VCaP (cell line): ENCODE measurements at regions not wholly inside any gene's neighbourhood (a gene's known extent, or its start where the extent isn't known, plus 50 kb on each side); places are given as distances from the start of the nearest gene placed in this dataset.

Experiments
- H3K27ac ChIP-seq: fragments of 450-650 bp; 2 replicates; pipeline ENCODE4 v1.5.1; 2017
- CTCF ChIP-seq: fragments of 450-650 bp; conservative IDR thresholded peaks from 2 replicates; pipeline ENCODE4 v1.5.1; 2017; ENCODE audit warnings: mild to moderate bottlenecking, moderate library complexity

GRCh38 chr14:61627612-61628011, 67.7 kb upstream of the HIF1A start:
- H3K27ac ChIP-seq = no peak overlapping the region
- TF ChIP-seq CTCF = no peak

- no peak for TF ChIP-seq CTCF
These were observed 67.1 kb upstream of the HIF1A start for GRCh38 chr14:61628016-61628725.

GRCh38 chr14:61630399-61631044, 64.8 kb upstream of the HIF1A start:
- no peak for TF ChIP-seq CTCF
- H3K27ac ChIP-seq = peak overlapping the region; percentile 82

More at GRCh38 chr14:61628016-61628725, 67.1 kb upstream of the HIF1A start:
- no peak overlapping the region for H3K27ac ChIP-seq

- peak overlapping the region; percentile 82 for H3K27ac ChIP-seq
- no peak for TF ChIP-seq CTCF
These were observed 64.1 kb upstream of the HIF1A start for GRCh38 chr14:61631045-61631687.

GRCh38 chr14:61632401-61632800, 62.9 kb upstream of the HIF1A start:
- peak overlapping the region; percentile 82 for H3K27ac ChIP-seq
- no peak for TF ChIP-seq CTCF

- H3K27ac ChIP-seq = peak overlapping the region; percentile 82; the same call in 1 of the 2 replicates
- TF ChIP-seq CTCF = no peak
These were observed 62.5 kb upstream of the HIF1A start for GRCh38 chr14:61632807-61633206.

GRCh38 chr14:61636291-61636690, 59.0 kb upstream of the HIF1A start:
- TF ChIP-seq CTCF = no peak

More at GRCh38 chr14:61636291-61636690, 59.0 kb upstream of the HIF1A start:
- H3K27ac ChIP-seq = no peak overlapping the region
